Small intestine (tissue), 7 donors: ENCODE measurements at regions not wholly inside any gene's neighbourhood (a gene's known extent, or its start where the extent isn't known, plus 50 kb on each side); places are given as distances from the start of the nearest gene placed in this dataset.

Experiments used
- DNase-seq, 2 donors: peaks; one replicate each; pipeline versions ENCODE4 v3.0.0 to v3.0.0-alpha.2; 2013
- FAIRE-seq: peaks from 2 replicates; lab custom pipeline; 2012; peaks lifted over from hg19 to GRCh38; lab: Jason Lieb, UNC
- H3K27ac ChIP-seq, 3 donors: one replicate each; pipeline ENCODE4 v1.5.1; 2013; ENCODE audit warnings: low read length in 2 of 3, mild to moderate bottlenecking in 2 of 3, control low read depth in 1 of 3, inconsistent platforms in 1 of 3, low read depth in 1 of 3, moderate library complexity in 1 of 3
- H3K27me3 ChIP-seq, 3 donors: one replicate each; pipeline ENCODE4 v1.6.1; 2013; ENCODE audit warnings: low read length in 3 of 3, inconsistent platforms in 1 of 3; ENCODE audit not compliant: control insufficient read depth in 3 of 3, insufficient read depth in 3 of 3
- H3K36me3 ChIP-seq, 3 donors: one replicate each; pipeline ENCODE4 v1.6.1; 2013; ENCODE audit warnings: low read length in 3 of 3, inconsistent platforms in 1 of 3, low read depth in 1 of 3, mild to moderate bottlenecking in 1 of 3, moderate library complexity in 1 of 3; ENCODE audit not compliant: control insufficient read depth in 3 of 3, insufficient read depth in 2 of 3
- H3K4me1 ChIP-seq, 3 donors: one replicate each; pipeline ENCODE4 v1.6.1; 2013; ENCODE audit warnings: low read length in 2 of 3, inconsistent platforms in 1 of 3, low read depth in 1 of 3, mild to moderate bottlenecking in 1 of 3, moderate library complexity in 1 of 3; ENCODE audit not compliant: control insufficient read depth in 3 of 3, insufficient read depth in 2 of 3
- H3K4me3 ChIP-seq, 3 donors: one replicate each; pipeline ENCODE4 v1.5.1; 2013; ENCODE audit warnings: low read length in 3 of 3, control low read depth in 1 of 3, inconsistent platforms in 1 of 3, low read depth in 1 of 3, mild to moderate bottlenecking in 1 of 3, moderate library complexity in 1 of 3
- H3K9me3 ChIP-seq, 2 donors: one replicate each; pipeline ENCODE4 v1.6.1; 2013; ENCODE audit warnings: low read depth in 1 of 2, low read length in 1 of 2; ENCODE audit not compliant: control insufficient read depth in 2 of 2, insufficient read depth in 1 of 2
- WGBS, 3 donors: extraction: QIAGEN DNeasy Blood & Tissue Kit; methylation state at CpG; one replicate each; pipeline ENCODE4 v1.1.7; 2013; 5-methylcytosine and 5-hydroxymethylcytosine counted together
- donor health status: healthy with polysubstance abuse.
- donor health status: control.
- donor health status: control.
- donor health status: Bipolar disorder and iron deficiency.
- donor health status: healthy.

DNA sequence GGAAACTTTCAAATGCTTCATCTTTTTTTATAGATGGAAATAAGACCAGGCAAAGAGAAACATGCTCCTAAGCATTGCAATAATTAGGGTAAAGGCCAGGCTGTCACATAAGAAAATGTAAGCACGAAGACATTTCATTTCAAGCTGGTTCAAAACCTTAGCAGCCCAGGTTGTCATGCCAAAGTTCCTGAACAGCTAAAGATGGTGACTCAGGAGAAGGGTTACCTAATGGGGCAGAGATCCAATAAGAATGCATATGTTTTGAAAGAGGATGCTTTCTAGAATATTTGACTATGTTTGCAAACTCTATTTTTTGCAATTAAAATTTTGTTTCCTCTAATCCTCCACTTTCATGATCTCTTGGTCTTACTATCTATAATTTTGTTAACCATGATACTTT, 65.6 kb upstream of the PHACTR2 start:
- FAIRE-seq (no peak), DNase-seq (no peak)
- Histone ChIP-seq H3K9me3 (no peaks in the 10 kb centered on the region), H3K27me3 (no peaks in the 10 kb centered on the region), H3K36me3 (peaks cover 0 to 6% (median 0%) of the 10 kb centered on the region in 3 donors), H3K4me3 (no peak overlapping the region), H3K27ac (no peak overlapping the region), H3K4me1 (no peaks in the 10 kb centered on the region)
- WGBS, 3 donors = 88 to 100% (median 98%) methylated on average over 1 of the region's 1 CpG

DNA sequence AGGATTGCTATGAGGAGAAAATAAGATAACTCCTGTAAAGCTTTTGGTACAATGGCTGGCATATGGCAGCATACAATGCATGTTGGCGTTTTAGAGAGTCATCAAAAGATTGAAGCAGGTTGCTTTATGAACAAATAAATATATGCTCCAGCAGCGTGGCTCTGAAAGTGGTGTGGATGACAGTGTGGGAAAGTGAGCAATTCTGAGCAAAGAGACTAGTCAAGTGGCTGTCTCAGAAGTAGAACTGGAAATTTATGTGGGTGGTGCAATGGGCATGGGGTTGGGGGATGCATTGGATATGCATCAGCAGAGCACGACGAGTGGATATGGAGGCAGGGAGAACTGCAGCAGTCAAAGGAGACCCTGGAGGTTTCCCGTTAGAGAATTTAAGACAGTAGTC, 66.2 kb upstream of the PHACTR2 start:
- DNase-seq (no peak), FAIRE-seq (no peak)
- H3K4me3 ChIP-seq = no peak overlapping the region
- WGBS, 3 donors = 89 to 95% (median 91%) methylated on average over 5 of the region's 5 CpGs
- H3K36me3 ChIP-seq = peaks cover 0 to 1% (median 0%) of the 10 kb centered on the region in 3 donors
- H3K9me3 ChIP-seq = no peaks in the 10 kb centered on the region
- H3K27me3 ChIP-seq = no peaks in the 10 kb centered on the region
- no peak overlapping the region for H3K27ac ChIP-seq
- H3K4me1 ChIP-seq = no peaks in the 10 kb centered on the region

DNA sequence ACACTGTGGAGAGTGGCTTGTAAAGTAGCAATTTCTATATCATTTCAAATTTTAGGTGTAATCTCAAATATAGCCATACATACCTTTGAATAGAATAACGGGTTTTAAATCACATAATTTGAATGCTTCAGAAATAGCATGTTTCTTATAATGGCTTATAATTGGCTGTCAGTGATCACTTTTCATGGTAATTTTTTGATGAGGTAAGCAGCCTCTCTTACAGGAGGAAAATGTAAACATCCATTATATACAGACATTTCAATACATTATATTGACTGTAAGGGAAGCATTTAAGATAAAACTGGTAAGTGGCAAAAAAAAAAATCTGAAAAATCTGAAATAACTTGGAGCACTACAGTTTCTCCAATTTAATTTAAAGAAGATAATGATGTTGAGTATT, 67.8 kb upstream of the PHACTR2 start:
- DNase-seq (no peak), FAIRE-seq (no peak)
- H3K9me3 ChIP-seq = no peaks in the 10 kb centered on the region
- H3K36me3 ChIP-seq = no peaks in the 10 kb centered on the region
- H3K27ac ChIP-seq = no peak overlapping the region
- no peaks in the 10 kb centered on the region for H3K4me1 ChIP-seq
- WGBS, 3 donors = 94 to 96% (median 95%) methylated on average over 1 of the region's 1 CpG
- H3K27me3 ChIP-seq = no peaks in the 10 kb centered on the region
- H3K4me3 ChIP-seq = no peak overlapping the region

DNA sequence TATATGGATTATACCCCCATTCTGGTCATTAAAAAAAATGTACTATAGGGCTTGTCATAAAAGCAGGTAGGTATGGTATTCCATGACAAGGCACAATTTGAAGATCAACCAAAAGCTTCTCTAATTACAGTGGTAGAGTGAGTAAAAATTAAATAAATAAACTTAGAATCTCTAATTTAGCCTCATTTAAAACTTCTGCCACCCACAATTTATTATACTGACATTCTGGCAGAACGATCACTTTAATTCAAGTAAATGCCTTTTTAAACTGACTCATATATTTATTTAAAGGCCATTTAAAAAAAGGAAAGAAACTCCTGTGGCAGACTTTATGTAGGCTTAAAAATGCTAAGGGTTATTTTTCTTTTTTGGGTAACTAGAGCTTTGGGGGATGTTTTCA, 68.3 kb upstream of the PHACTR2 start:
- WGBS, 3 donors = 75 to 84% (median 81%) methylated on average over 1 of the region's 1 CpG
- H3K27me3 ChIP-seq = no peaks in the 10 kb centered on the region
- H3K4me3 ChIP-seq = no peak overlapping the region
- H3K27ac ChIP-seq = no peak overlapping the region
- no peaks in the 10 kb centered on the region for H3K4me1 ChIP-seq
- no peaks in the 10 kb centered on the region for H3K36me3 ChIP-seq
- no peak for DNase-seq
- no peaks in the 10 kb centered on the region for H3K9me3 ChIP-seq
- no peak for FAIRE-seq

DNA sequence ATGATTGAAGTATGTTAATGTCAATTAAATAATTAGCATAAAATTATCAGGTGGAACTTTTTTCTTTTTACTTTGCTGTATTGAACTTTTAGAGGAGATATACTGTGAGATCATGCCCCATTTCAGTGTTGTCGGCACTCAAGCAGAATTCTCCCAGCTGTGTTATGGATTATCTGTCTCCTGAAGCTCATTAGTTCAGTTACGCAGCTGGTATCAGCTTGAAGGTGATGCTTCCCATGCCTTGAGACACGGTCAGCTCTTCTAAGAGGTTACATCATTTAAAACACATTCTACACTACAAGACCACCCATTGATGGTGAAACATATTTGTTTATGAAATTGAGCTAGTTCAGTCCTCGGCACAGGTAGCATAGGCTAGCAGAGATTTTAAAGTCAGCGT, 68.9 kb upstream of the PHACTR2 start:
- Histone ChIP-seq H3K27me3 (no peaks in the 10 kb centered on the region), H3K36me3 (no peaks in the 10 kb centered on the region), H3K4me1 (no peaks in the 10 kb centered on the region), H3K4me3 (no peak overlapping the region), H3K27ac (no peak overlapping the region), H3K9me3 (no peaks in the 10 kb centered on the region)
- no peak for FAIRE-seq
- WGBS, 3 donors = 92 to 97% (median 97%) methylated on average over 5 of the region's 5 CpGs
- DNase-seq = no peak

DNA sequence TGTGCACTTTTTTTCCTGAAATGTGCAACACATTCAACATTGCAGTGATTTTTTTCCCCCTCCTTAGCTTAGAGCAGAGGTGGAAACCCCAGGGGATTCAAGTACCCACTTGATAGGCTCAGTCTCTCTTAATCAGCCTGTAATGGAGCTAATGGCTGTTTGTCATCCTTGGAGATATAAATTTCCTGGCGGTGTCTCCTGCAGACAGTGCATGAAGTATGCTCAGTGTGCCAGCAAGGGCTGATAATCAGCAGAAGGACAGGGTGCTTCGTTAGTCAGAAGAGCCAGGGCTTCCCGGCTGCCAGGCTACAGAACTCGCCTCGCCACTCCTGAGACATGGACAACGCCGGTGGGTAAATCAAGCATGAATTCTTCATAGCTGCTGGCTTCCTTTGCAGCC, 69.8 kb upstream of the PHACTR2 start:
- H3K27me3 ChIP-seq = no peaks in the 10 kb centered on the region
- FAIRE-seq (no peak), DNase-seq (no peak)
- H3K4me1 ChIP-seq = no peaks in the 10 kb centered on the region
- no peak overlapping the region for H3K27ac ChIP-seq
- 81 to 86% (median 82%) methylated on average over 7 of the region's 7 CpGs for WGBS, 3 donors
- H3K36me3 ChIP-seq = no peaks in the 10 kb centered on the region
- H3K4me3 ChIP-seq = no peak overlapping the region
- no peaks in the 10 kb centered on the region for H3K9me3 ChIP-seq

DNA sequence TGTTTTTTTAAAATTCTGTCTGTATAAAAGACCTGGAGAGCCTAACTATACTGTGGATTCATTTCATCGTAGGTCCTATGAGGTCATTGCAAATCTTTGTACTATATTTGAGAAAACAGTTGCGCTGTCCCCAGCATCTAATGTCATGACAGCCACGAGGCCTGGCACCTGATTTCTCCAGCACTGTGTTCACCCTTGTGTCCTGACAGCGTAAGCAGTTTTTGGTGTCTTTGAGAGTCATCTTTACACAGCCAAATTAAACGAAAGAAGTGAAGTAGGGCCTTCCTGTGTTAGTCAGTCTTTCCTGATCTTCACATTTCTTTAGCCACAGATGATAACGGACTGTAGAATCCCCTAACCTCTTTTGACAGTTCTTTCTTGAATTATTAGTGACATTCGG, 70.6 kb upstream of the PHACTR2 start:
- Histone ChIP-seq H3K4me1 (no peaks in the 10 kb centered on the region), H3K4me3 (no peak overlapping the region), H3K9me3 (no peaks in the 10 kb centered on the region), H3K27ac (no peak overlapping the region), H3K27me3 (no peaks in the 10 kb centered on the region), H3K36me3 (no peaks in the 10 kb centered on the region)
- FAIRE-seq (no peak), DNase-seq (no peak)
- WGBS, 3 donors = 72 to 87% (median 83%) methylated on average over 7 of the region's 7 CpGs

DNA sequence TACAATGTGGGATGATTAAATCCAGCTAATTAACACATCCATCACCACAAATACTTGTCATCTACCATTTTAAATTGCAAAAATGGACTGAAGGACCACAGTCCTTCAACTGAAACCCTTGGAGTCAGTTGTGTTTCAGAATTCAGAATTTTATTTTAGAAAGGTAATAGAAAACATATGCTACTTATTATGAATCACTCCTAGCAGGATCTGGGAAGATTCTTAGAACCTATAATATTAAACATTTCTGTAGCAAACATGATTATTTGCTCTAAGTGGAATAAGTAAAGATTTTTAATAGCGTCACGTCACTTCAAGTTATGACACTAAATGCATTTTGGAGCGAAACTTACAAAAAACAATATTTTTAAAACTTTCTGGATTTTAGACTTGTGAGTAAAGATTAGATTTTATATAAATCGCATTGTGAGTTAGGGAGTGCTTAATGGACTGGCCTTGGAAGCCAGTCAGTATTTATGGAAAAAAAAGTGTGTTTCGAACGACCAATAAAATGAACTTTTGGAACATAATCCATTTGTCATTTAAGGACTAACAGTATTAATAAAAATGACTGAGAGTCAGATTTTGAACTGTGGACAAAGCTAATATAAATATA, 71.8 kb upstream of the PHACTR2 start:
- no peak for FAIRE-seq

DNA sequence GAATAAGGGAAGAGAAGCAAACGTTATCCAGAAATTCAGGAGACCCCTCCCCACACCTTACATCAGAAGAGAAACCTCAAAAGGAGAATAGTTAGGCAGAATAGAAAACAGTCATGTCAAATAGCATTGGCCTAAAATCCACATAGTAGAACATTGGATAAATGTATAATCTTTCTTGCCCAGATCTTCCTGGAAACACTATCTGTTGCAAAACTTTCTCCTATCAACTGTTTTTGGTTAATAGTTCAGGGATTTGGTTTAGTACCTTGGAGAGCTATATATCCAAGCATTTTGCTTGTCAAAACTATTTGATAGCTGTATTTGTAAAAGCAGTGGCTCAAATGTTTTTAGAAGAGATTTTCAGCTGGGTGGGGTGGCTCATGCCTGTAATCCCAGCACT, 74.3 kb upstream of the PHACTR2 start:
- FAIRE-seq (no peak), DNase-seq (no peak)
- 69 to 77% (median 77%) methylated on average over 1 of the region's 1 CpG for WGBS, 3 donors
- Histone ChIP-seq H3K4me3 (no peak overlapping the region), H3K27ac (no peak overlapping the region), H3K9me3 (no peaks in the 10 kb centered on the region), H3K36me3 (no peaks in the 10 kb centered on the region), H3K4me1 (peaks cover 0 to 3% (median 0%) of the 10 kb centered on the region in 3 donors), H3K27me3 (no peaks in the 10 kb centered on the region)

More for the DNA sequence above, 71.8 kb upstream of the PHACTR2 start:
- H3K9me3 ChIP-seq = no peaks in the 10 kb centered on the region
- no peak overlapping the region for H3K27ac ChIP-seq
- H3K4me3 ChIP-seq = no peak overlapping the region
- 92 to 96% (median 94%) methylated on average over 6 of the region's 6 CpGs for WGBS, 3 donors
- H3K4me1 ChIP-seq = no peaks in the 10 kb centered on the region
- H3K36me3 ChIP-seq = no peaks in the 10 kb centered on the region
- DNase-seq = no peak
- no peaks in the 10 kb centered on the region for H3K27me3 ChIP-seq
